Mesodermal cell (in vitro differentiated cells): ENCODE measurements at regions not wholly inside any gene's neighbourhood (a gene's known extent, or its start where the extent isn't known, plus 50 kb on each side); places are given as distances from the start of the nearest gene placed in this dataset.
A peak's percentile ranks its signal among the peaks of the same experiment; 100 is the strongest.
"Not testable (repeated sequence)": the region's sequence is repeated elsewhere in the genome, so short reads cannot be mapped to it uniquely, and the experiment has no call there.

ENCODE experiments used
- H3K27ac ChIP-seq: 2 replicates; pipeline ENCODE4 v1.7.0; 2013; ENCODE audit warnings: mild to moderate bottlenecking, low read depth, low read length, moderate library complexity; ENCODE audit not compliant: severe bottlenecking
- H3K36me3 ChIP-seq: 2 replicates; pipeline ENCODE4 v1.7.1; 2013; ENCODE audit warnings: mild to moderate bottlenecking, low read length, moderate library complexity; ENCODE audit not compliant: control insufficient read depth, insufficient read depth
- H3K4me1 ChIP-seq: one replicate; pipeline ENCODE4 v1.7.1; 2013; ENCODE audit warnings: mild to moderate bottlenecking, low read length; ENCODE audit not compliant: insufficient read depth, control insufficient read depth, poor library complexity, severe bottlenecking
- H3K4me3 ChIP-seq: 2 replicates; pipeline ENCODE4 v1.7.0; 2013; ENCODE audit warnings: low read length, control low read depth, mild to moderate bottlenecking; ENCODE audit not compliant: insufficient read depth, poor library complexity, severe bottlenecking; ENCODE audit errors: extremely low read depth
- H3K9me3 ChIP-seq: 2 replicates; pipeline ENCODE4 v1.7.1; 2013; ENCODE audit warnings: mild to moderate bottlenecking, low read length, moderate library complexity; ENCODE audit not compliant: control insufficient read depth
- WGBS, 2 experiments: methylation state at CpG; one replicate each; pipeline ENCODE4 v1.1.5; 2013; ENCODE audit warnings: missing lambda C conversion rate in 2 of 2; ENCODE audit not compliant: insufficient coverage in 2 of 2; 5-methylcytosine and 5-hydroxymethylcytosine counted together

GRCh38 chr9:30511666-30512065, 1872.8 kb upstream of the ACO1 start:
- H3K27ac ChIP-seq = no peak overlapping the region
- H3K4me1 ChIP-seq = no peaks in the 10 kb centered on the region
- no peak overlapping the region for H3K4me3 ChIP-seq
- H3K36me3 ChIP-seq = no peaks in the 10 kb centered on the region
- no peaks in the 10 kb centered on the region for H3K9me3 ChIP-seq
- 64 to 94% methylated on average over 2 of the region's 2 CpGs for WGBS, 2 experiments

DNA sequence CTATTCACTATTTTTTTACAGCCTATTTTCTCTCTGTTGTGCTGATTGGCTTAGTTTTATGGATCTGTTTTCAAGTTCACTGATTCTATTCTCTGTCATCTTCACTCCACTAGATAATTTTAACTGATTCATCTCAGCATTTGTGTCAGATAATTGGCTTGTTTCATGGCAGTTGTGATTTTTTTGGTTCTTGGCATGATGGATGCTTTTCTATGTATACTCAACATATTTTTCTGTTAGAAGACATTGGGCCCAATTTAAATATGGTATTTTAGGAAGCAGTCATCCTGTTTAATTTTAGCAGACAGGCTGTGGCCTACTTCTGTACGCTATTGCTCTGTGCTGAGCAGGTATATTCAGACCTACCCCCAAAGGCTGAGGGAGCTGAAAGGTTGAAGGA, 1865.3 kb upstream of the ACO1 start:
- no peak overlapping the region for H3K4me3 ChIP-seq
- no peaks in the 10 kb centered on the region for H3K9me3 ChIP-seq
- no peaks in the 10 kb centered on the region for H3K36me3 ChIP-seq
- peaks cover 6% of the 10 kb centered on the region for H3K4me1 ChIP-seq
- no peak overlapping the region for H3K27ac ChIP-seq
- WGBS, 2 experiments = no CpG with 5 or more reads among the region's 1 CpG

DNA sequence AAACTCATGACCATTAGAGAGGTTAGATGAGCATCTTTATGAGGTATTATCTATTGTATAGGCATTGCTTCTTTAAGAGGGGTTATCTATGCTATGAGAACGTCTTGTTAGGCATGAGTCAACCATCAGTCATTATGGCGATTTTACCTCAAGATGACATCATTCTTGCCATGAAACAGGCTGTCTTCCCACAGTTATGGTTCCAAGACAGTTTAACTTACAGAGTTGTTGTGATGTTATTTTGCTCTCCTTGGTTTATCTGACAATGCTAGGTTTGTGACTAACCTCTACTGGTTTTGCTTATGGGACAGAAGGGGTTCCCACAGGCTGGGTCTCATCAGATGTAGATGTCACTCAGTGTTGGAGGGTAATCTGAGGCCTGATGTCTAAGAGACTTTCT, 1864.7 kb upstream of the ACO1 start:
- H3K9me3 ChIP-seq = no peaks in the 10 kb centered on the region
- peaks cover 6% of the 10 kb centered on the region for H3K4me1 ChIP-seq
- H3K4me3 ChIP-seq = no peak overlapping the region
- H3K27ac ChIP-seq = peak overlapping the region; percentile 41
- H3K36me3 ChIP-seq = no peaks in the 10 kb centered on the region
- WGBS, 2 experiments = 100% methylated on average over 1 of the region's 2 CpGs; no CpG with 5 or more reads in 1 of the 2 experiments

DNA sequence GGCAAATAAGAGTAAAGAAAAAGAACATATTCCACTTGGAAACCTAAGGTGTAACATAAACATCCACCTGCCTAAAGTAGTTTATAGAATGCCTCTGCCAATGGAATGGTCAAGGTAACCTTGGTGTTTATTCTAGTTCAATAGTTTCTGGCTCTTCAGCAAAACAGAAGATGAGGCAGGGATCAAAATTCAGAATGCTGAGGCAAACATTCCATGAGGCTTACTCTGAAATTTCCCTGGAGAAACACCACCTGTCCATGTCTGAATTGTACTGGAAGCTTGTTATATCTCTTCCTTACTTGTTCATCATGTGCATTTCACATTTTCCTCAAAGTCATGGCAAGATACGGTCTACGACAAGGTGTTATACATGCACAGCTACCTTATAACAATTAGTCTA, 1862.4 kb upstream of the ACO1 start:
- WGBS, 2 experiments = no CpG with 5 or more reads among the region's 2 CpGs
- H3K9me3 ChIP-seq = no peaks in the 10 kb centered on the region
- peaks cover 6% of the 10 kb centered on the region for H3K4me1 ChIP-seq

DNA sequence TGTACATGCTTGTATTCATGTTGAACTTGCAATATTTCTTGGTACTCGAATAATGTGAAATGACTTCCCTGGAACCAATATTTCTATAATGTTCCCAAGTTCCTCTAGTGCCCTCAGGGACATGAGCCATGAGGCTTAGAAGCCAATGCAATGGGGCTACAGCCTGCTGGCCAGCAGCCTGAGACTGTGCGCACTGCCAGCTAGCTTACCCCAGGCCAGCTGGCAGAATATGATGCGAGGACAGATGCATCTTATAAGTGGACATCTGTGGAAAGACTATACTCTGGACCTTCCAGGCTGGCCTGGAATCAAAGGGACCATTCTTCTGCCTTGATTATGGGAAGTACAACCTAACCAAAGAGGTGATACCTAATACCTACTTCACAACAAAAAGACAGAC, 1862.0 kb upstream of the ACO1 start:
- Histone ChIP-seq H3K4me3 (no peak overlapping the region), H3K36me3 (no peaks in the 10 kb centered on the region), H3K9me3 (no peaks in the 10 kb centered on the region), H3K4me1 (peaks cover 6% of the 10 kb centered on the region), H3K27ac (no peak overlapping the region)
- WGBS, 2 experiments = 57% methylated on average over 1 of the region's 3 CpGs; no CpG with 5 or more reads in 1 of the 2 experiments

More for the DNA sequence above, 1862.4 kb upstream of the ACO1 start:
- Histone ChIP-seq H3K27ac (no peak overlapping the region), H3K36me3 (no peaks in the 10 kb centered on the region), H3K4me3 (no peak overlapping the region)

GRCh38 chr9:30524311-30524710, 1860.1 kb upstream of the ACO1 start:
- H3K4me1 ChIP-seq = peaks cover 6% of the 10 kb centered on the region
- no peaks in the 10 kb centered on the region for H3K36me3 ChIP-seq
- H3K27ac ChIP-seq = no peak overlapping the region
- no peaks in the 10 kb centered on the region for H3K9me3 ChIP-seq
- H3K4me3 ChIP-seq = no peak overlapping the region
- WGBS, 2 experiments = no CpG with 5 or more reads among the region's 1 CpG

DNA sequence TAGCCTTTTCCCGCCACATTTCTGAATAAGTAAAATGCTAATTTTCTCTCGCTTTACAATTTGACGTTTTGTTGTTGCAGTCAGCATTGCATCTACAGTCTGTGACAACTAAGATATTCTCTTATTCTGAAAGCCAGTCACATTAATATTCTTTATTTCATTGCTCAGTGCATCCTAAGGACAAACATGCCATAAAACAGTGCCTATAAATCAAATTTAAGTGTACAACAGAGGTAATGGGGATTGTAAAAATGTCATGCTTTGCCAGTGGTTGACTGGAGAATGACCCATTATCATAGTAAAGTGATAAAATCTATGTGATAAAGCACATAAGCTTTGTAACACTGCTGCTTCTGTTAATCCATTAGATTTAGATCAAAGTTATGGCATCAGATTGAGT, 1850.0 kb upstream of the ACO1 start:
- Histone ChIP-seq H3K27ac (no peak overlapping the region), H3K9me3 (peaks cover 10% of the 10 kb centered on the region), H3K36me3 (no peaks in the 10 kb centered on the region), H3K4me3 (no peak overlapping the region), H3K4me1 (no peaks in the 10 kb centered on the region)
- WGBS, 2 experiments = 100% methylated on average over 1 to 2 of the region's 3 CpGs

DNA sequence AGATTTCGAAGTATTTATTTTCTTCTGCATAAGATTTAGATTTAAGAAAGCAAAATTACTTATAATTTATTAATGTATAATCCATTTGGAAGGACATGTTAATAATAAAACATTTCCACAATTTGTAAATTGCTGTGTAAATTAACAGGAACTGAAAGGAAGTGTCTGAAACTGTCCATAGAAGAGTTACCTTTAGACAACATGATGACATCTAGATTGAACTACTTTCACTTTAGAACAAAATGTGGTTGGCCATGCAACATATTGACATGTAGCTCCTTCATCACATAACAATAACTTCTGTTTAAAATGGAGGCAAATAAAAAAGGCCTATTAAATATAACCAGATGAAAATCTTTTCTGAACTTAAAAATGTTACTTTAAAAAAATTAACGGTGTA, 1849.5 kb upstream of the ACO1 start:
- H3K9me3 ChIP-seq = peaks cover 10% of the 10 kb centered on the region
- WGBS, 2 experiments = no CpG with 5 or more reads among the region's 2 CpGs
- no peaks in the 10 kb centered on the region for H3K36me3 ChIP-seq
- no peak overlapping the region for H3K27ac ChIP-seq
- no peaks in the 10 kb centered on the region for H3K4me1 ChIP-seq
- no peak overlapping the region for H3K4me3 ChIP-seq

DNA sequence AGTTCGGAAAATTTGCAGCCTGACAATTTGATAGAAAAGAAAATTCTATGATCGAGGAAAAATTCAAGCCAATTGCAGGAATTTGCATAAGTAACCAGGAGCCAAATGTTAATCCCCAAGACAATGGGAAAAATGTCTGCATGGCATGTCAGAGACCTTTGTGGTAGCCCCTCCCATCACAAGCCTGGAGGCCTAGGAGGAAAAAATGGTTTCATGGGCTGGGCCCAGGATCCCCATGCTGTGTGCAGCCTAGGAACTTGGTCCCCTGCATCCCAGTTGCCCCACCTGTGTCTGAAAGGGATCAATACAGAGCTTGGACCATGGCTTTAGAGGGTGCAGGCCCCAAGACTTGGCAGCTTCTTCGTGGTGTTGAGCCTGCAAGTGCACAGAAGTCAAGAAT, 1847.9 kb upstream of the ACO1 start:
- Histone ChIP-seq H3K4me3 (no peak overlapping the region), H3K9me3 (peaks cover 10% of the 10 kb centered on the region), H3K27ac (no peak overlapping the region), H3K4me1 (no peaks in the 10 kb centered on the region), H3K36me3 (no peaks in the 10 kb centered on the region)
- 90 to 92% methylated on average over 3 of the region's 3 CpGs for WGBS, 2 experiments

GRCh38 chr9:30539696-30540095, 1844.7 kb upstream of the ACO1 start:
- 55% methylated on average over 5 of the region's 15 CpGs; no CpG with 5 or more reads in 1 of the 2 experiments for WGBS, 2 experiments

DNA sequence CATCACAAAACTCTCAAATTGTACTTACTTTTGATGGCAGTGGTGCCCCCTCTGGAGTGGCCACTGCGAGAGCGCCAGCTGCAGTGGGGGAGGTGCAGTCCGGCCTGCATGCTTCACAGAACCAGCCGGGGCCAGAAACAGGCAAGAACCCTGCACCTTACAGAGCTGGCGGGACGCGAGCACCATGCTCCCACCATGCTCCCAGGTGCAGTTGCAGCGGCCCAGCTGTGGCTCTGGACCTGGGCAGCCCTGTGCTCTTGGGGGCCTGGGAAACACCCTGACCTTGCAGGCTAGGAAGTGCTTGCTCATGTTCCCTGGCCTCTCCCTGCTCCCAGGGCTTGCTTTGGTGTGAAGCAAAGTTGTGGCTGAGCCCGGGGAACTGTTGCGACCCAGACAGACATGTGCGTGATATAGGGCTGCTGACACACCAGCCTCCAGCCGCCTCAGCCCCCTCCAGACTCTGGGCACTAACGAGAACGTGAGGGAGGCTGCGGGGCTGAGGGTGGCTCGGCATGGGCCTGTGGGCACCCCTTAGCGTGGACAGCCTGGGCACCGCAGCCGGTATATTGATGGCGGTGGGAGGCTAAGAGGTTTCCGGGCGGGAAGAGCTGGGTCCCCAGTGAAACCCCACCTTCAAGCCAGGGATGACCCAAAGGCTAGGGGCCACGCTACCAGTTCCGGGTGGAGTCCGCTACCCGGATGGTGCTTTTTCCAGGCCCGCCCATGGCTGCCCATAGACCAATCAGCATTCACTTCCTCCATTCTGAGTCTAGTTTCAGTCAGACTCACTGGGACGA, 1809.9 kb upstream of the ACO1 start:
- Histone ChIP-seq H3K9me3 (no peaks in the 10 kb centered on the region), H3K27ac (no peak overlapping the region), H3K4me3 (no peak overlapping the region), H3K4me1 (no peaks in the 10 kb centered on the region), H3K36me3 (no peaks in the 10 kb centered on the region)
- WGBS, 2 experiments = 94 to 97% methylated on average over 25 to 26 of the region's 28 CpGs

More at GRCh38 chr9:30539696-30540095, 1844.7 kb upstream of the ACO1 start:
- not testable (repeated sequence) for H3K4me3 ChIP-seq, H3K36me3 ChIP-seq, H3K4me1 ChIP-seq, H3K27ac ChIP-seq
- peaks cover 10% of the 10 kb centered on the region for H3K9me3 ChIP-seq
